SK-N-SH treated with all-trans-retinoic acid at 6 μM for 48 hours (cell line): ENCODE measurements at regions not wholly inside any gene's neighbourhood (a gene's known extent, or its start where the extent isn't known, plus 50 kb on each side); places are given as distances from the start of the nearest gene placed in this dataset.

ENCODE experiments used
- ATAC-seq: fragments of 200-7000 bp; cut with Tn5 transposase; 3 replicates; pipeline ENCODE4 v1.9.1; 2020; ENCODE audit warnings: mild to moderate bottlenecking, moderate library complexity
- BACH2 ChIP-seq: fragments of 250-450 bp; sonication (Bioruptor Pico); IDR thresholded peaks from 2 replicates; pipeline ENCODE4 v1.9.0; 2021; ENCODE audit warnings: mild to moderate bottlenecking, borderline replicate concordance
- CSDC2 ChIP-seq: fragments of 250-450 bp; sonication (Bioruptor Pico); IDR thresholded peaks from 2 replicates; pipeline ENCODE4 v1.5.0; 2020; ENCODE audit warnings: mild to moderate bottlenecking, moderate library complexity
- CSRNP3 ChIP-seq: fragments of 250-450 bp; sonication (Bioruptor Pico); IDR thresholded peaks from 2 replicates; pipeline ENCODE4 v1.5.1; 2021; ENCODE audit warnings: mild to moderate bottlenecking, moderate library complexity
- ESRRG ChIP-seq: fragments of 250-450 bp; sonication (Bioruptor Pico); IDR thresholded peaks from 2 replicates; pipeline ENCODE4 v1.6.1; 2021; ENCODE audit warnings: mild to moderate bottlenecking
- GLIS3 ChIP-seq: fragments of 250-450 bp; sonication (Bioruptor Pico); IDR thresholded peaks from 2 replicates; pipeline ENCODE4 v1.5.0; 2020; ENCODE audit warnings: mild to moderate bottlenecking, moderate library complexity
- ISL1 ChIP-seq: fragments of 250-450 bp; sonication (Bioruptor Pico); IDR thresholded peaks from 2 replicates; pipeline ENCODE4 v2.1.2; 2022; ENCODE audit warnings: mild to moderate bottlenecking, moderate library complexity
- OSR1 ChIP-seq: fragments of 250-450 bp; sonication (Bioruptor Pico); IDR thresholded peaks from 2 replicates; pipeline ENCODE4 v1.8.0; 2022; ENCODE audit warnings: moderate library complexity, mild to moderate bottlenecking, inconsistent platforms
- POU6F1 ChIP-seq: fragments of 250-450 bp; sonication (Bioruptor Pico); IDR thresholded peaks from 2 replicates; pipeline ENCODE4 v1.8.0; 2021; ENCODE audit warnings: low read depth, mild to moderate bottlenecking, moderate library complexity, borderline replicate concordance
- PPARA ChIP-seq: fragments of 250-450 bp; sonication (Bioruptor Pico); IDR thresholded peaks from 2 replicates; pipeline ENCODE4 v1.5.0; 2020; ENCODE audit warnings: mild to moderate bottlenecking, borderline replicate concordance
- RARB ChIP-seq: fragments of 250-450 bp; sonication (Bioruptor Pico); IDR thresholded peaks from 2 replicates; pipeline ENCODE4 v1.8.0; 2021; ENCODE audit warnings: mild to moderate bottlenecking, moderate library complexity
- SNAI2 ChIP-seq: fragments of 250-450 bp; sonication (Bioruptor Pico); IDR thresholded peaks from 2 replicates; pipeline ENCODE4 v1.5.0; 2020; ENCODE audit warnings: mild to moderate bottlenecking, moderate library complexity
- TCF4 ChIP-seq: fragments of 250-450 bp; sonication (Bioruptor Pico); IDR thresholded peaks from 2 replicates; pipeline ENCODE4 v1.8.0; 2021; ENCODE audit warnings: mild to moderate bottlenecking, moderate library complexity, borderline replicate concordance
- TOX ChIP-seq: fragments of 250-450 bp; sonication (Bioruptor Pico); IDR thresholded peaks from 2 replicates; pipeline ENCODE4 v1.8.0; 2021; ENCODE audit warnings: mild to moderate bottlenecking, moderate library complexity, borderline replicate concordance
- TSHZ2 ChIP-seq: fragments of 250-450 bp; sonication (Bioruptor Pico); IDR thresholded peaks from 2 replicates; pipeline ENCODE4 v1.5.0; 2020; ENCODE audit warnings: mild to moderate bottlenecking, moderate library complexity
- ZFP3 ChIP-seq: fragments of 250-450 bp; sonication (Bioruptor Pico); IDR thresholded peaks from 2 replicates; pipeline ENCODE4 v1.5.0; 2020; ENCODE audit warnings: mild to moderate bottlenecking, moderate library complexity
- ZFP30 ChIP-seq: fragments of 450-650 bp; formaldehyde crosslinking; IDR thresholded peaks from 2 replicates; pipeline ENCODE4 v1.5.0; 2022; ENCODE audit warnings: mild to moderate bottlenecking, moderate library complexity
- ZNF565 ChIP-seq: fragments of 450-650 bp; formaldehyde crosslinking; conservative IDR thresholded peaks from 2 replicates; pipeline ENCODE4 v1.5.0; 2020; ENCODE audit warnings: low read depth, mild to moderate bottlenecking, moderate library complexity
- ZNF70 ChIP-seq: fragments of 450-650 bp; formaldehyde crosslinking; IDR thresholded peaks from 2 replicates; pipeline ENCODE4 v1.5.0; 2020; ENCODE audit warnings: mild to moderate bottlenecking, moderate library complexity
- ZNF8 ChIP-seq: fragments of 450-650 bp; formaldehyde crosslinking; IDR thresholded peaks from 2 replicates; pipeline ENCODE4 v1.5.0; 2020; ENCODE audit warnings: mild to moderate bottlenecking, moderate library complexity
- TF ChIP-seq, protein P1 (sequence below): fragments of 250-450 bp; sonication (Bioruptor Pico); IDR thresholded peaks from 2 replicates; pipeline ENCODE4 v1.8.0; 2020; ENCODE audit warnings: mild to moderate bottlenecking, moderate library complexity, borderline replicate concordance

GRCh38 chr13:111530137-111530870 is 209.9 kb downstream of the TEX29 start (continued):
- TF ChIP-seq POU6F1 (CRISPR knock-in tag): no peak
- TF ChIP-seq ISL1 (CRISPR knock-in tag): no peak
- TF ChIP-seq RARB (CRISPR knock-in tag): no peak
- no peak for TF ChIP-seq CSRNP3 (CRISPR knock-in tag)

DNA sequence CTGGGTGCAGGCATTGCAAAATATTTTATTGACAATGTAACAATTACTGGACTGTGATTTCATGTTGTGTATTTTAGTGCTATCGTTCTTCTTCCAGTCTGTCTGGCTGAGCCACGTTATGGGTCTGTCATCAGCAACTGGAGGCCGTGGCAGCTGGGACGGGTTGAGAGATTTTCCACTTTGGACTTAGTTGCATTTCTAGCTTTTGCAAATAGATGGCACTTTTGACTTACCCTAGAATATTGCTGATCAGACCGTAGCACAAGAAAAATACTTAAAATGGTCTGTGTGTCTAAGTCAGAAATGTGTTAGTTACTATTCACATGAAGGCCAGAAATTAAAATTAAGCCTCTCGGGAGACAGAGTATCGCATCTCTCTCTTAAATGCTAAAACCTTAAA is 211.1 kb downstream of the TEX29 start:
- TF ChIP-seq ZNF70 (CRISPR knock-in tag): no peak
- no peak for TF ChIP-seq TOX (CRISPR knock-in tag)
- TF ChIP-seq PPARA (CRISPR knock-in tag): no peak
- no peak for TF ChIP-seq BACH2 (CRISPR knock-in tag)
- TF ChIP-seq OSR1: no peak
- TF ChIP-seq POU6F1 (CRISPR knock-in tag): no peak
- no peak for TF ChIP-seq ESRRG (CRISPR knock-in tag)
- TF ChIP-seq ZNF8: no peak
- no peak for TF ChIP-seq ZFP30 (CRISPR knock-in tag)
- TF ChIP-seq TSHZ2: no peak
- no peak for TF ChIP-seq TCF4 (CRISPR knock-in tag)
- TF ChIP-seq ZNF565 (CRISPR knock-in tag): no peak
- TF ChIP-seq, protein P1, sequence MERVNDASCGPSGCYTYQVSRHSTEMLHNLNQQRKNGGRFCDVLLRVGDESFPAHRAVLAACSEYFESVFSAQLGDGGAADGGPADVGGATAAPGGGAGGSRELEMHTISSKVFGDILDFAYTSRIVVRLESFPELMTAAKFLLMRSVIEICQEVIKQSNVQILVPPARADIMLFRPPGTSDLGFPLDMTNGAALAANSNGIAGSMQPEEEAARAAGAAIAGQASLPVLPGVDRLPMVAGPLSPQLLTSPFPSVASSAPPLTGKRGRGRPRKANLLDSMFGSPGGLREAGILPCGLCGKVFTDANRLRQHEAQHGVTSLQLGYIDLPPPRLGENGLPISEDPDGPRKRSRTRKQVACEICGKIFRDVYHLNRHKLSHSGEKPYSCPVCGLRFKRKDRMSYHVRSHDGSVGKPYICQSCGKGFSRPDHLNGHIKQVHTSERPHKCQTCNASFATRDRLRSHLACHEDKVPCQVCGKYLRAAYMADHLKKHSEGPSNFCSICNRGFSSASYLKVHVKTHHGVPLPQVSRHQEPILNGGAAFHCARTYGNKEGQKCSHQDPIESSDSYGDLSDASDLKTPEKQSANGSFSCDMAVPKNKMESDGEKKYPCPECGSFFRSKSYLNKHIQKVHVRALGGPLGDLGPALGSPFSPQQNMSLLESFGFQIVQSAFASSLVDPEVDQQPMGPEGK (CRISPR knock-in tag): no peak
- no peak for TF ChIP-seq CSDC2
- TF ChIP-seq GLIS3: no peak
- no peak for TF ChIP-seq CSRNP3 (CRISPR knock-in tag)
- no peak for ATAC-seq

DNA sequence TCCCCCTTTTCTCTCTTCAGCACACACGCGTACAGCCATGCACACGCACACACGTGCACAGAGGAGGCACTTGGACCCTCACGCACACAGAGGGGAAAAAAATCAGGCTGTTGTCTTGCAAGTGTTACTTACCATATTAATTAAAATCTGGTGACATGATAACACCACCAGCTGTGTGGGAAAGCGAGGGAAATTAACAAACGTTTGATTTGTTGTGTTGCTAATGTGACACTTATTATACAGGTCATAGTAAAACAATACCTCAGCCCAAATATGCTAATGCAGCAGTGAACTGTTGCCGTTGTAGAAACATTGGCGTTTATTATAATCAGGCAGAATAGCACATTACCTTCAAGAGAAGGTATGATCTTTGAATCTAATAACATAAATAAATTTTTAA is 211.7 kb downstream of the TEX29 start:
- no peak for ATAC-seq
- TF ChIP-seq ESRRG (CRISPR knock-in tag): no peak
- TF ChIP-seq BACH2 (CRISPR knock-in tag): no peak
- no peak for TF ChIP-seq ZFP3 (CRISPR knock-in tag)
- TF ChIP-seq OSR1: no peak
- TF ChIP-seq SNAI2 (CRISPR knock-in tag): no peak
- TF ChIP-seq ZNF8: no peak
- TF ChIP-seq POU6F1 (CRISPR knock-in tag): no peak
- TF ChIP-seq ZFP30 (CRISPR knock-in tag): no peak
- no peak for TF ChIP-seq ZNF565 (CRISPR knock-in tag)
- TF ChIP-seq, protein P1 (CRISPR knock-in tag): no peak
- no peak for TF ChIP-seq GLIS3
- TF ChIP-seq CSDC2: no peak
- TF ChIP-seq TOX (CRISPR knock-in tag): no peak
- TF ChIP-seq, all 23 proteins: peak for 0
